T-cell (primary cell): ENCODE measurements at regions not wholly inside any gene's neighbourhood (a gene's known extent, or its start where the extent isn't known, plus 50 kb on each side); places are given as distances from the start of the nearest gene placed in this dataset.

ENCODE experiments used
- ATAC-seq, 4 experiments: fragments of 200-7000 bp in 3 of 4; fragments of 150-1000 bp in 1 of 4; cut with Tn5 transposase; replicated peaks in 1 of 4; 1 replicate in 3 of 4; 2 replicates in 1 of 4; pipeline ENCODE4 v1.10.0; 2021; ENCODE audit warnings: moderate library complexity in 3 of 4, mild to moderate bottlenecking in 2 of 4, moderate number of reproducible peaks in 1 of 4
- CTCF ChIA-PET, 2 donors: fragments of 300-600 bp; sonication (Branson Sonifier 250); formaldehyde crosslinking; loops; one replicate each; lab custom pipeline; 2022; ENCODE audit warnings: antibody characterized with exemption in 2 of 2; lab: Charles Lee
- POLR2A ChIA-PET, 2 donors: fragments of 300-600 bp; sonication (Branson Sonifier 250); formaldehyde crosslinking; loops; one replicate each; lab custom pipeline; 2022; ENCODE audit warnings: antibody characterized with exemption in 2 of 2; lab: Charles Lee
- DNase-seq, 35 experiments: peaks; one replicate each; pipeline versions ENCODE4 v3.0.0 to v3.0.0-alpha.2; 2013 to 2023
- H3K27ac ChIP-seq: one replicate; pipeline ENCODE4 v1.5.1; 2013; ENCODE audit warnings: low read length
- H3K27me3 ChIP-seq, 2 experiments: replicated peaks in 1 of 2; 1 replicate in 1 of 2; 2 replicates in 1 of 2; pipeline versions ENCODE4 v1.6.1 to v1.7.0; 2013; ENCODE audit warnings: low read length in 1 of 2, mixed read lengths in 1 of 2; ENCODE audit not compliant: control insufficient read depth in 2 of 2, insufficient read depth in 2 of 2; ENCODE audit errors: extremely low read depth in 1 of 2
- H3K36me3 ChIP-seq, 2 donors: 1 replicate in 1 of 2; 2 replicates in 1 of 2; pipeline versions ENCODE4 v1.6.1 to v1.7.0; 2013; ENCODE audit warnings: low read length in 1 of 2; ENCODE audit not compliant: control insufficient read depth in 2 of 2, insufficient read depth in 1 of 2; ENCODE audit errors: extremely low read depth in 1 of 2
- H3K4me1 ChIP-seq, 2 experiments: 1 replicate in 1 of 2; 2 replicates in 1 of 2; pipeline versions ENCODE4 v1.6.1 to v1.7.0; 2013; ENCODE audit warnings: low read length in 2 of 2, mixed read lengths in 1 of 2; ENCODE audit not compliant: insufficient read depth in 2 of 2, control insufficient read depth in 1 of 2; ENCODE audit errors: extremely low read depth in 1 of 2
- H3K4me3 ChIP-seq, 2 donors: 1 replicate in 1 of 2; 2 replicates in 1 of 2; pipeline versions ENCODE4 v1.5.1 to v1.7.0; 2013; ENCODE audit warnings: mild to moderate bottlenecking in 2 of 2, low read length in 1 of 2, moderate library complexity in 1 of 2; ENCODE audit not compliant: control insufficient read depth in 1 of 2; ENCODE audit errors: extremely low read depth in 1 of 2
- H3K9me3 ChIP-seq: 2 replicates; pipeline ENCODE4 v1.7.0; 2013
- H3K27ac Mint-ChIP-seq, 2 donors: one replicate each; pipeline ENCODE4 v1.8.0; 2020 to 2021; ENCODE audit warnings: mild to moderate bottlenecking in 2 of 2, mixed read lengths in 2 of 2
- H3K27me3 Mint-ChIP-seq, 2 donors: one replicate each; pipeline ENCODE4 v1.8.0; 2021 to 2022; ENCODE audit warnings: mixed read lengths in 2 of 2
- H3K36me3 Mint-ChIP-seq: one replicate; pipeline ENCODE4 v1.8.0; 2021; ENCODE audit warnings: mixed read lengths
- H3K4me1 Mint-ChIP-seq, 3 donors: one replicate each; pipeline ENCODE4 v1.8.0; 2020 to 2022; ENCODE audit warnings: mixed read lengths in 3 of 3, mild to moderate bottlenecking in 1 of 3
- H3K4me3 Mint-ChIP-seq, 3 donors: one replicate each; pipeline ENCODE4 v1.8.0; 2020 to 2022; ENCODE audit warnings: mild to moderate bottlenecking in 3 of 3, mixed read lengths in 3 of 3, moderate library complexity in 3 of 3
- H3K9me3 Mint-ChIP-seq, 3 donors: one replicate each; pipeline ENCODE4 v1.8.0; 2020 to 2022; ENCODE audit warnings: mixed read lengths in 3 of 3
- WGBS: methylation state at CpG from one replicate; pipeline ENCODE4 v1.1.5; 2013; ENCODE audit warnings: missing lambda C conversion rate; ENCODE audit not compliant: insufficient coverage; 5-methylcytosine and 5-hydroxymethylcytosine counted together

GRCh38 chr4:154954117-154954516 is 173.0 kb downstream of the RBM46 start:
- ATAC-seq (no peak), DNase-seq (no peak)
- Mint-ChIP-seq H3K27me3 (no peaks in the 10 kb centered on the region), H3K4me3 (no peak overlapping the region), H3K9me3 (peaks cover 7 to 19% (median 7%) of the 10 kb centered on the region in 3 donors), H3K36me3 (no peaks in the 10 kb centered on the region), H3K4me1 (no peaks in the 10 kb centered on the region), H3K27ac (no peak overlapping the region)
- H3K4me3 ChIP-seq, result no peak overlapping the region
- H3K4me1 ChIP-seq, result no peaks in the 10 kb centered on the region
- ChIA-PET POLR2A (no interaction called here), CTCF (no interaction called here)
- H3K9me3 ChIP-seq, result no peaks in the 10 kb centered on the region
- H3K27ac ChIP-seq, result no peak overlapping the region
- H3K36me3 ChIP-seq, result no peaks in the 10 kb centered on the region
- 89% methylated on average over 1 of the region's 2 CpGs for WGBS
- no peaks in the 10 kb centered on the region for H3K27me3 ChIP-seq

- Mint-ChIP-seq H3K27me3 (no peaks in the 10 kb centered on the region), H3K27ac (no peak overlapping the region), H3K36me3 (no peaks in the 10 kb centered on the region), H3K9me3 (peaks cover 5 to 16% (median 7%) of the 10 kb centered on the region in 3 donors), H3K4me1 (no peaks in the 10 kb centered on the region), H3K4me3 (no peak overlapping the region)
- H3K9me3 ChIP-seq, result no peaks in the 10 kb centered on the region
- H3K36me3 ChIP-seq, result no peaks in the 10 kb centered on the region
- ChIA-PET POLR2A (no interaction called here), CTCF (no interaction called here)
- DNase-seq, result no peak
- H3K4me3 ChIP-seq, result no peak overlapping the region
- no peaks in the 10 kb centered on the region for H3K27me3 ChIP-seq
- no peaks in the 10 kb centered on the region for H3K4me1 ChIP-seq
- H3K27ac ChIP-seq, result no peak overlapping the region
- ATAC-seq, result no peak
Observed at GRCh38 chr4:154958121-154958520, 177.0 kb downstream of the RBM46 start.

- no peaks in the 10 kb centered on the region for H3K27me3 Mint-ChIP-seq
- H3K9me3 Mint-ChIP-seq, result peaks cover 5 to 16% (median 8%) of the 10 kb centered on the region in 3 donors
- no peaks in the 10 kb centered on the region for H3K36me3 Mint-ChIP-seq
- POLR2A ChIA-PET, result no interaction called here
- no peak overlapping the region for H3K4me3 Mint-ChIP-seq
- CTCF ChIA-PET, result no interaction called here
- ATAC-seq (no peak), DNase-seq (no peak)
- Histone ChIP-seq H3K36me3 (no peaks in the 10 kb centered on the region), H3K27me3 (no peaks in the 10 kb centered on the region), H3K4me3 (no peak overlapping the region), H3K9me3 (no peaks in the 10 kb centered on the region), H3K4me1 (no peaks in the 10 kb centered on the region), H3K27ac (no peak overlapping the region)
- H3K4me1 Mint-ChIP-seq, result no peaks in the 10 kb centered on the region
- no peak overlapping the region for H3K27ac Mint-ChIP-seq
- WGBS, result no CpG with 5 or more reads among the region's 2 CpGs
Observed at GRCh38 chr4:154958621-154959358, 177.7 kb downstream of the RBM46 start.

GRCh38 chr4:154959756-154960155 is 178.7 kb downstream of the RBM46 start:
- Mint-ChIP-seq H3K4me1 (no peaks in the 10 kb centered on the region), H3K27ac (no peak overlapping the region), H3K9me3 (peaks cover 5 to 11% (median 11%) of the 10 kb centered on the region in 3 donors), H3K4me3 (no peak overlapping the region), H3K36me3 (no peaks in the 10 kb centered on the region), H3K27me3 (peaks cover 0 to 5% of the 10 kb centered on the region in 2 donors)
- ATAC-seq (no peak), DNase-seq (no peak)
- no peaks in the 10 kb centered on the region for H3K27me3 ChIP-seq
- ChIA-PET POLR2A (no interaction called here), CTCF (interaction anchor here in 1 of 2 donors (0.5 kb wide), 1 partner anchor 23 kb away, joined by 4 read pairs; no protein-coding TSS in a partner anchor)
- H3K4me1 ChIP-seq, result no peaks in the 10 kb centered on the region
- H3K36me3 ChIP-seq, result no peaks in the 10 kb centered on the region
- H3K4me3 ChIP-seq, result no peak overlapping the region
- H3K9me3 ChIP-seq, result no peaks in the 10 kb centered on the region
- no peak overlapping the region for H3K27ac ChIP-seq
- no CpG with 5 or more reads among the region's 2 CpGs for WGBS

GRCh38 chr4:154960476-154960875 is 179.4 kb downstream of the RBM46 start:
- peaks cover 6 to 11% (median 8%) of the 10 kb centered on the region in 3 donors for H3K9me3 Mint-ChIP-seq
- 100% methylated on average over 1 of the region's 4 CpGs for WGBS
- no peak overlapping the region for H3K4me3 Mint-ChIP-seq
- Histone ChIP-seq H3K27ac (no peak overlapping the region), H3K4me3 (no peak overlapping the region), H3K9me3 (no peaks in the 10 kb centered on the region), H3K36me3 (no peaks in the 10 kb centered on the region), H3K4me1 (no peaks in the 10 kb centered on the region), H3K27me3 (no peaks in the 10 kb centered on the region)
- no peaks in the 10 kb centered on the region for H3K36me3 Mint-ChIP-seq
- CTCF ChIA-PET, result interaction anchor here in 1 of 2 donors (0.5 kb wide), 1 partner anchor 24 kb away, joined by 4 read pairs; no protein-coding TSS in a partner anchor
- DNase-seq (no peak), ATAC-seq (no peak)
- H3K27me3 Mint-ChIP-seq, result peaks cover 0 to 5% of the 10 kb centered on the region in 2 donors
- POLR2A ChIA-PET, result no interaction called here
- no peaks in the 10 kb centered on the region for H3K4me1 Mint-ChIP-seq
- no peak overlapping the region for H3K27ac Mint-ChIP-seq

GRCh38 chr4:154961263-154961662 is 180.2 kb downstream of the RBM46 start:
- H3K4me1 ChIP-seq, result no peaks in the 10 kb centered on the region
- Mint-ChIP-seq H3K9me3 (peaks cover 6 to 11% (median 8%) of the 10 kb centered on the region in 3 donors), H3K4me3 (no peak overlapping the region), H3K36me3 (no peaks in the 10 kb centered on the region), H3K27me3 (peaks cover 0 to 5% of the 10 kb centered on the region in 2 donors), H3K4me1 (no peaks in the 10 kb centered on the region), H3K27ac (no peak overlapping the region)
- WGBS, result no CpG with 5 or more reads among the region's 1 CpG
- POLR2A ChIA-PET, result no interaction called here
- ATAC-seq (no peak), DNase-seq (no peak)
- no peaks in the 10 kb centered on the region for H3K36me3 ChIP-seq
- H3K4me3 ChIP-seq, result no peak overlapping the region
- H3K27me3 ChIP-seq, result no peaks in the 10 kb centered on the region
- H3K27ac ChIP-seq, result no peak overlapping the region
- no peaks in the 10 kb centered on the region for H3K9me3 ChIP-seq
- CTCF ChIA-PET, result interaction anchor here in 1 of 2 donors (0.7 kb wide), 1 partner anchor 596 kb away, joined by 3 read pairs; no protein-coding TSS in a partner anchor
